ENCODE measurements at regions not wholly inside any gene's neighbourhood (a gene's known extent, or its start where the extent isn't known, plus 50 kb on each side); places are given as distances from the start of the nearest gene placed in this dataset.

DNA sequence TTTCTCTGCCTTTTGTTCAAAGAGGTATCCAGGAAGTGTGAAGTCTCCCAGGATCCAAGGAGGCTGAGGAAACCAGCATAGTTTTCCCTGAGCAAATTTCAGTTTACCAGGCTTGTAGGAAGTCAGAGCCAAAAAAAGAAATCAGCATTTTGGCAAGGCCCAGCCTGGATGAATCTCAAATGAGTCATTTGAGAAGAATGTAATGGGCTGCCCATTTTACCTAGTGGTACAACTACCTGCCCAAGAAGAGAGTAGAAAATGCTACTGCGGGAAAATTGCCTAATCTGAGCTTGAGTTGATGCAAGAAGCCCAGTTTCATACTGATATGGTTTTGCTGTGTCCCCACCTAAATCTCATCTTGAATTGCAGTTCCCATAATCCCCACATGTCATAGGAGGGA is 284.1 kb upstream of the ZNF507 start:
- 43 to 55% methylated on average over 1 of the region's 1 CpG for WGBS, 2 donors
- H3K4me3 ChIP-seq, result no peak overlapping the region
- no peaks in the 10 kb centered on the region for H3K9me3 ChIP-seq
- intact Hi-C loops (cut with DNase I), result no loop called here
- no peak overlapping the region for H3K27ac ChIP-seq
- no peaks in the 10 kb centered on the region for H3K36me3 ChIP-seq
- no peak for TF ChIP-seq POLR2A (IDR thresholded peaks at IDR 0.05)
- TF ChIP-seq, protein P1, sequence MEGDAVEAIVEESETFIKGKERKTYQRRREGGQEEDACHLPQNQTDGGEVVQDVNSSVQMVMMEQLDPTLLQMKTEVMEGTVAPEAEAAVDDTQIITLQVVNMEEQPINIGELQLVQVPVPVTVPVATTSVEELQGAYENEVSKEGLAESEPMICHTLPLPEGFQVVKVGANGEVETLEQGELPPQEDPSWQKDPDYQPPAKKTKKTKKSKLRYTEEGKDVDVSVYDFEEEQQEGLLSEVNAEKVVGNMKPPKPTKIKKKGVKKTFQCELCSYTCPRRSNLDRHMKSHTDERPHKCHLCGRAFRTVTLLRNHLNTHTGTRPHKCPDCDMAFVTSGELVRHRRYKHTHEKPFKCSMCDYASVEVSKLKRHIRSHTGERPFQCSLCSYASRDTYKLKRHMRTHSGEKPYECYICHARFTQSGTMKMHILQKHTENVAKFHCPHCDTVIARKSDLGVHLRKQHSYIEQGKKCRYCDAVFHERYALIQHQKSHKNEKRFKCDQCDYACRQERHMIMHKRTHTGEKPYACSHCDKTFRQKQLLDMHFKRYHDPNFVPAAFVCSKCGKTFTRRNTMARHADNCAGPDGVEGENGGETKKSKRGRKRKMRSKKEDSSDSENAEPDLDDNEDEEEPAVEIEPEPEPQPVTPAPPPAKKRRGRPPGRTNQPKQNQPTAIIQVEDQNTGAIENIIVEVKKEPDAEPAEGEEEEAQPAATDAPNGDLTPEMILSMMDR (IDR thresholded peaks at IDR 0.05), result no peak
- H3K4me1 ChIP-seq, result no peaks in the 10 kb centered on the region
- DNase-seq, result no peak
- H3K27me3 ChIP-seq, result no peaks in the 10 kb centered on the region

DNA sequence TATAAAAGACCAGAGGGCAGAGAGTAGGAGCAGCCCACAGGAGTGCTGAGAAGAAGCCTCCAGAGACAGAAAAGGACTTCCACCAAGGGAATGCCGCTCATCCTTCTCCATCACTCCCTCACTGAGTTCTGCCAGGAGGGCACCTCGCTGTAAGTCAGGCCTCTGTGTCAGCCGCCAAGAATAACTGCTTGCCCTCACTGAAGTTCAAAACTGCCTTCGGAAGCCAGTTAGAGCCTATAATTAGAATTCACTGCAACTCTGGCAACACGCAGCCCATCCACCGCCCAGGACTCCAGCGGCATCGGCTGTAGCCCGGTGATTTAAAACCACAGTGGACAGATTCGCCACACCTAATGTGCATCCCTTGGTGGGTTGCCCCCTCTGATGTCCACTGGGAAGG is 281.8 kb upstream of the ZNF507 start:
- intact Hi-C loops (cut with DNase I), result no loop called here
- H3K4me3 ChIP-seq, result no peak overlapping the region
- H3K4me1 ChIP-seq, result no peaks in the 10 kb centered on the region
- H3K36me3 ChIP-seq, result no peaks in the 10 kb centered on the region
- H3K27me3 ChIP-seq, result no peaks in the 10 kb centered on the region
- H3K27ac ChIP-seq, result no peak overlapping the region
- no peaks in the 10 kb centered on the region for H3K9me3 ChIP-seq
- no peak for TF ChIP-seq POLR2A (IDR thresholded peaks at IDR 0.05)
- TF ChIP-seq, protein P1 (IDR thresholded peaks at IDR 0.05), result no peak
- WGBS, 2 donors, result 70 to 94% methylated on average over 3 to 5 of the region's 10 CpGs
- no peak for DNase-seq

DNA sequence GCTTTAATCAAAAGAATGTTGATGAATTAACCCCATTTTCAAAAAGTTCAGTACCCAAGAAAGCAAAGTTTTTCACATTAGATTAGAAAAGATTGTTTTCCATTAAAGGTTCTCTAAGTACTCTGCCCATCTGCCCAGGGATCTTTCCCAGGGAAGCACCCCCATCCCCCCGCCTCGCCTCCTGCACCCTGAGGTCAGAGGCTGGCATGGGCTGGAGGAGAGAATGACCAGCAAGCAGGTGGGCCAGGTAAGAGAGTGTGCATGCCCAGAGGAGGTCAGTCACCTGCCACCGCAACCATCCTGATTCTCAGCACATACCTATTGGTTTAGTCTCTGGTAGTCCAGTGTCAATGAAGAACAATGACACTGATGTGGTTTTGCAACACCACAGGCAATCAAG is 279.4 kb upstream of the ZNF507 start:
- intact Hi-C loops (cut with DNase I), result no loop called here
- Histone ChIP-seq H3K27ac (no peak overlapping the region), H3K9me3 (no peaks in the 10 kb centered on the region)

DNA sequence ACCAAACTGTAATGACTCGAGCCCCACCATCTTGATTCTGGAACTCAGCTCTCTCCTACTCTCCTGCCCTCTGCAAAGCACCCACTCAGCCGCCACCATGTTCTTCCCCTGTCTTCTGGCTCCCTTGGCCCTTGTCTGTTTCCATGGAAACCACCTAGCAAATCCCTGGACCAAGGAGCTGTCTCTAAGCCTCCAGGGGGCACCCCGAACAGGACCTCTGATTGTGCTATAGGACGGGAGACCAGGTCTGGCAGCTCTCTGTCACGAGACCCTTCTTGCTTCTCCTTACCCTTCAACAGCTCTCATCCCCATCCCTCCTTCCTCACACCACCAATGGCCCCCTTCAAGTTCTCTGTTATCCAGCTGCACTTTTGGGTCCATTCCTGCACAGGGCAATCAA is 277.7 kb upstream of the ZNF507 start:
- H3K9me3 ChIP-seq, result no peaks in the 10 kb centered on the region
- DNase-seq, result no peak
- intact Hi-C loops (cut with DNase I), result no loop called here
- TF ChIP-seq, protein P1 (IDR thresholded peaks at IDR 0.05), result no peak
- TF ChIP-seq POLR2A (IDR thresholded peaks at IDR 0.05), result no peak
- H3K4me3 ChIP-seq, result no peak overlapping the region
- H3K4me1 ChIP-seq, result no peaks in the 10 kb centered on the region
- no peaks in the 10 kb centered on the region for H3K27me3 ChIP-seq
- H3K27ac ChIP-seq, result no peak overlapping the region
- H3K36me3 ChIP-seq, result no peaks in the 10 kb centered on the region
- WGBS, 2 donors, result 46 to 66% methylated on average over 4 to 5 of the region's 5 CpGs

More for the DNA sequence above, 279.4 kb upstream of the ZNF507 start:
- WGBS, 2 donors, result 88% methylated on average over 3 of the region's 3 CpGs; no CpG with 5 or more reads in 1 of the 2 donors
- TF ChIP-seq, protein P1 (IDR thresholded peaks at IDR 0.05), result no peak
- TF ChIP-seq POLR2A (IDR thresholded peaks at IDR 0.05), result no peak
- no peaks in the 10 kb centered on the region for H3K27me3 ChIP-seq
- H3K36me3 ChIP-seq, result no peaks in the 10 kb centered on the region
- DNase-seq, result no peak
- no peaks in the 10 kb centered on the region for H3K4me1 ChIP-seq
- no peak overlapping the region for H3K4me3 ChIP-seq

DNA sequence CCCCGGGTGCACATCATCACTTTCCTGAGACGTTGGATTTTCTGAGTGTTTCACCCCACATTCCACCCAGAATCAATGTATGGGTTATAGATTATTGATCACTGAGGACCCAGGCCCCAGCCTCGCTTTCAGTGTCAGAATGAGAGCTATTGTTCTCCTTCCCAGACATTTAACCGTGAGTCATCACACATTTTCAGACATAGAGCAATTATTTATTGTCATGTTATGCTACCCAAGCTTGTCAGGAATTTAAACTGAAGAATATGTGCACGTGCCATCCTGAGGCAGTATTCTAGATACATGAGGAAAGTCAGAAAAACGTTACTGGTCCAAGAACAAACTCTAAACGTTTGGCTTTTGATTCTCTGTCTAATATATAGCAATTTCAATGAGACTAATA is 276.6 kb upstream of the ZNF507 start:
- H3K4me1 ChIP-seq, result no peaks in the 10 kb centered on the region
- intact Hi-C loops (cut with DNase I), result no loop called here
- 28 to 40% methylated on average over 7 of the region's 7 CpGs for WGBS, 2 donors
- H3K36me3 ChIP-seq, result no peaks in the 10 kb centered on the region
- H3K4me3 ChIP-seq, result no peak overlapping the region
- DNase-seq, result no peak
- no peak overlapping the region for H3K27ac ChIP-seq
- no peaks in the 10 kb centered on the region for H3K9me3 ChIP-seq
- H3K27me3 ChIP-seq, result no peaks in the 10 kb centered on the region
- TF ChIP-seq POLR2A (IDR thresholded peaks at IDR 0.05), result no peak
- TF ChIP-seq, protein P1 (IDR thresholded peaks at IDR 0.05), result no peak
